SK-N-MC (cell line): ENCODE measurements at regions not wholly inside any gene's neighbourhood (a gene's known extent, or its start where the extent isn't known, plus 50 kb on each side); places are given as distances from the start of the nearest gene placed in this dataset.

Source experiments
- EZH2 ChIP-seq: fragments of 200-600 bp; sonication (generic); IDR thresholded peaks from one replicate; pipeline ENCODE4 v1.6.1; 2017; ENCODE audit warnings: antibody characterized with exemption
- POLR2AphosphoS5 ChIP-seq: IDR thresholded peaks from 2 replicates; pipeline ENCODE4 v1.6.1; 2012; ENCODE audit warnings: mild to moderate bottlenecking, low read depth, low read length, borderline replicate concordance

DNA sequence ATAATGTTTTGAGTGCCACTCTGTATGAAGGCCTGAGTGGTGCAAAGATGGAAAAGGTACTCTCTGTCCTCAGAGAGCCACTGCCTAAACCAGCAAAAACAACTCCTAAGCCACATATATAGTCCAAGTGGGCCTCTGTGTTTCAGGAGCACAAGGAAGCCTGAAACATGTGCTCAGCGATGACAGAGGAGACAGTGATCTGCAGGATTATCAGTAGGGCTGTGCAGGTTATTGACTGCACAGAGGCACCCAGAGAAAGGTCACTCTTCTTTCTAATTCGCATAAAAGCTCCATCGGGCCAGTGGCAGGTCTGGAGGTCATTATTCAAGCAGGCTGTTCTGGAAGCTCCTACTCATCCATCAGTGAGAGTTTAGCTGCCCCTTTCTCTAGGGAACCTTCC is 361.9 kb downstream of the BCL11B start:
- TF ChIP-seq EZH2 (no peak), POLR2AphosphoS5 (no peak)
